Inferior parietal cortex (tissue), 1 donor: ENCODE measurements at regions not wholly inside any gene's neighbourhood (a gene's known extent, or its start where the extent isn't known, plus 50 kb on each side); places are given as distances from the start of the nearest gene placed in this dataset.

Experiments
- DNase-seq: peaks from one replicate; pipeline ENCODE4 v3.0.0-alpha.2; 2016; ENCODE audit errors: extremely low spot score

GRCh38 chr5:133854554-133854953, 113.9 kb downstream of the C5orf15 start:
- DNase-seq, result no peak

- DNase-seq, result no peak
These were observed 114.6 kb downstream of the C5orf15 start for GRCh38 chr5:133853646-133854365.

GRCh38 chr5:133851521-133851920, 116.9 kb downstream of the C5orf15 start:
- DNase-seq, result no peak

GRCh38 chr5:133850811-133851210, 117.6 kb downstream of the C5orf15 start:
- no peak for DNase-seq

- no peak for DNase-seq
These were observed 119.3 kb downstream of the C5orf15 start for GRCh38 chr5:133849116-133849515.

GRCh38 chr5:133848341-133848811, 120.0 kb downstream of the C5orf15 start:
- DNase-seq, result no peak

DNA sequence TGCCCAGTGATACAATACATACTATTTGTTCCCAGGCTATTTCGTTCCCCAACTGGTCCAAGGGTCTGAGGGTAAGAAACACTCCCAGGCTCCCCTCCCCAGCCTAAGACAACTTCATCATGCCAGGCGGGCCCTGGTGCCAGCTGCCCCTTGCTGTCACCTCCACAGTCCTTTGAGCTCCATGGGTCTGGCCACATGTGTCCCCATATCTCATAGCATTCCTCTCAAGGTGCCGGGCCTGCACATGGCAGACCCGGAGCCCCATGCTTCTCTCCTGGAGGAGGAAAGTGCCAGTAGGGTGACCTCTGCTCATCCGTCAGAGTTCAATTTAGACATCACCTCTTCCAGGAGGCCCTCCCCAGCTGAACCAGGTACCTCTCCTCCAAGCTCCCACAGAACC, 120.5 kb downstream of the C5orf15 start:
- no peak for DNase-seq

- DNase-seq, result no peak
These were observed 121.1 kb downstream of the C5orf15 start for GRCh38 chr5:133847301-133847700.

- DNase-seq, result no peak
These were observed 121.8 kb downstream of the C5orf15 start for GRCh38 chr5:133846478-133847226.

DNA sequence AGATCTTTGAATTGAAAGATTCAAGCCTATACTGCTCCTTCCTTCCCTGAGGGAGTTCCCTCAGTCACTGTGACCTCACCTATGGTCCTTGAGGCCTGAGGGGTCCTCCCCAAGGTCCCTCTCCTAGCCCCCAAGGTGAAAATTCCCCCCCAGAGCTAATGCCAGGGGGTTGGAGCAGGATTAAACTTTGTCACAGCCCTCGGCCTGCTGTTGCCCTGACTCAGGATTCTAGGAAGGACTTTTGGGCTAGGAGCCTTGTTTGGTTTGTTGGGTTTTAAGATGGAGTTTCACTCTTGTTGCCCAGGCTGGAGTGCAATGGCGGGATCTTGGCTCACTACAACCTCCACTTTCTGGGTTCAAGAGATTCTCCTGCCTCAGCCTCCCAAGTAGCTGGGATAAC, 123.2 kb downstream of the C5orf15 start:
- DNase-seq, result no peak

GRCh38 chr5:133844836-133845235, 123.6 kb downstream of the C5orf15 start:
- DNase-seq, result no peak

DNA sequence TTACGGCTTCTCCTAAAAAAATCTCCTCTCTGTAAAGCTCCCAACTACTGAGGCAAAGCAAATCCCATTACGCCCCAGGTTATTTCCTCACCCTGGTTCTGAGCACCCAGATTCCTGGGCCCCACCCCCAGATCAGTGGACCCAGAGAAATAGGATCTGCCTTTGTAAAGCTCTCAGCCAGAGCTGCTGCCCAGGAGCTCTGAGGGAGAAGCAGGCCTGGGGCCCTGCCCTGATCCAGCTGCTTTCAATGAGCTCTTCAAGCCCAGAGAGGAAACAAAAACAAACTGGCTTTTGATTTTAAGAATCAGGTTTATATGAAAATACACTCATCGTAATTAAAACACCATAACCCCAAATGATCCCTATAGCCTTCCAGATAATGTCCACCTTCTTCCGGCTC, 124.5 kb downstream of the C5orf15 start:
- DNase-seq, result no peak

DNA sequence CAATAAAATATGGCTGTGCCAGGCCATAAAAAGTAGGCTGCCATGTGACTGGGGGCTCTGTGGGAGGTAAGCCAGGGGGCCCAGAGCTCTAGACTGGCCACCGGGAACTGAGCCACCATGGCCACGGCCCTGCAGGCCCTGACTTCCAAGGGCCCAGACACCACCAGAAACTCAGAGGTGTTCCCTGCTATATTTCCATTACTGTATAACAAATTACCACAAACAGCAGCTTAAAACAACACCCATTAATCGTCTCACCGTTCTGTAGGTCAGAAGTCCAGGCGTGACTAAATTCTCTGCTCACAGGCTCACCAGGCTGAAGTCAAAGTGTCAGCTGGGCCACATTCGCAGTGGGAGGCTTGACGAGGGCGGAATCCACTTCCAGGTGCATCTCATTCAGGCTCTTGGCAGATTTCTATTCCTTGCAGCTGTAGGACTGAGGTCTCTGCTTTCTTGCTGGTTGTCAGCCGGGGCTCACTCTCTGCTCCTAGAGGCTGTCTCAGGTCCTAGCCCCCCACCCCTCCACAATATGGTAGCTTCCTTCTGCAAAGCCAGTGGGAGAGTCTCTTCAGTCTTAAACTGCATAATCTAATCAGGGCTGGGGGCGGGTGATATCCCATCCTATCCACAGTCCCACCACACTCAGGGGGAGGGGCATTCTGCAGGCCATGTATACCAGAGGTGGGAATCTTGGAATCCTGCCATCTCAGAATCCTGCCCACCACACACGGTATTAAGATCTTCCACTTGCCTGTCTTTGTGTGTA, 125.4 kb downstream of the C5orf15 start:
- DNase-seq, result no peak

DNA sequence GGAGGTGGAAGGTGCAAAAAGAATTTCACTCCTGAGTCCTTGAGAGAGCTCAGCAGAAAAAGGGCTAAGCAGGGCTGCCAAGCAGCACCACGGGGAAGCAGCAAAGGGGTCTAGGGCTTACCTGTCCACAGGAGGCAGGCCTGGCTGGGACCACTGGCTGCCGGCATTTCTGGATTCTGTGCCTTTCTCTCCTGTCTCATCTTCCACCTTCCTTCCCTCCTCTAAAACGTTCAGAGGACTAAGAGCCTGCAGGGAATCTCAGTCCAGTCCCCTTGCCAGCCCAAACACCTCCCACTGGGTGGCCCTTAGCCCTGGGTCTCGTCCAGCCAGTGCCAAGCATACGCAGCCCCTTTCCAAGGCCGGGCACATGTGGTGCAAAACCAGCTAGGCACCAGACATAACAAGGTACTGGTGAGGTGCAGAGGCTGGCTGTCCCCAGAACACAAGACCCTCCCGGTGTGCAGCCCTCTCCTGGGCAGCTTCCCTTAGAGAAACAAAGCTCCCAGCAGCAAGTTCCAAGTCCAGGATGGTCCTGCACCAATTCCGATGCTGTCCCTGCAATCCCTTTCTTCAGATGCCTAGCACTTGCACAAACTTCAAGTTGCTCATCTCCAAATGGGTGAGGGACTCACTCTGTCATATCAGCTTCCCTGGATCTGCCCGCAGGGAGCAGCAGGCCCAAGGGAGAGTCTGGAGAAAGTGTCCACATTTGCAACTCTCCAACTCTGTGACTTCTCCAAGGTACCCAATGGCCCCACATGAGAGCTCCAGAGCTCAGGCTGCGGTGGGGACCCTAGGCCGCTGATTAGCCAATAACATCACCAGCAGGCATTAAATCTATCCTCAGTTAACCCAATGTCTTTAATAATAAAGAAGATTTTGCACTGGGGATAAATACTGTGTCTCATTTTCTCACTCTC, 126.3 kb downstream of the C5orf15 start:
- no peak for DNase-seq

GRCh38 chr5:133840168-133840567, 128.3 kb downstream of the C5orf15 start:
- no peak for DNase-seq

DNA sequence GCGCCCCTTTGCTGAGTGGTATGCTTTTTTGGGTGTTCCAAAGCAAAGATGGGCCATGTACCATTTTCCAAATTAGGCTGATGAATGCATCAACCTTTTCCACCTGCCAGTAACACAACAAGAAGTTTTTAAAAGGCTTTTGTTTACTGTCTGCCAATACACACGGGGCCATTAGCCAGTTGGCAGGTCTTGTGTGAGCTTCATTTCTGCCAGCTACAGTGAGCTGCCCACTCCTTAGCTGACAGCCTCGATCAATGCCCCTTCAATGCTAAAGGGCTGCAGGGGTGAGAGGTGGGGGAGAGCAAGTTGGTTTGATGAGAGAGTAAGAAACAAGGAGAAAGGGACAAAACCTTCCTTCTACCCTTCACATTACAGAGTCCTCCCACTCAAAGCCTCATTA, 128.7 kb downstream of the C5orf15 start:
- no peak for DNase-seq

- no peak for DNase-seq
These were observed 129.3 kb downstream of the C5orf15 start for GRCh38 chr5:133839090-133839489.

GRCh38 chr5:133838286-133838685, 130.1 kb downstream of the C5orf15 start:
- no peak for DNase-seq

DNA sequence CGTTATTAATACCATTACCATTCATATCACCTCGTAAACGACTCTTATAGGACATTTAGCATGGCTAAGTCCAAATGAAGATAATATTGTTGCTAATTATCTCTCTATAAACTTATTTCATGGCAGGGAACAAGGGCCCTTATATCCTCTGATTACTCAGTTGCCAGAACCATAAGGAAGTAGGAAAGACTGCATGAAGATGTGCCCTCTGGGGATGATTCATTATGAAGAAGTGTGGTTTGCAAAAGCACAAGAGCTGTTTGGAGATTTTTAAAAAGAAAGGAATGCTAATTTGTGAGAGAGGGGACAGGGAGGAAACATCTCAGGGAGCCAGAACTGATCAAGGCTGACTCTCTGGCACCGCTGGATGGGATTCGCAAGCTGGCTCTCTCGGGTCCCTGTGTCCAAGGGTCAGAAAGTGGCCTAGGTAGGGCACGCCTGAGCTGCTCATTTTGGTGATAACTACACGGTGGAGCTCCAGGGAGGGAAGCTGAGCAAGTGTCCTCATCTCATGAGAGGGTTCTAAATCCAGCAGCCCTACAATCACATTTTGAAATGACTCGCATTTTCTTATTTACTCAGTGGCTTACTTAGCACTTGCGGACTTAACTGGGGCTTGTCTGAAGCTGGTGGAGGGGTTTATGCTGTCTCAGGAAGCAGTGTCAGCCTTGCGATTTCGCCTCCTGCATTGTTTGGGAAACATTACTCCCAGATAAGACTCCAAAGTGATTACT, 136.8 kb downstream of the C5orf15 start:
- no peak for DNase-seq

DNA sequence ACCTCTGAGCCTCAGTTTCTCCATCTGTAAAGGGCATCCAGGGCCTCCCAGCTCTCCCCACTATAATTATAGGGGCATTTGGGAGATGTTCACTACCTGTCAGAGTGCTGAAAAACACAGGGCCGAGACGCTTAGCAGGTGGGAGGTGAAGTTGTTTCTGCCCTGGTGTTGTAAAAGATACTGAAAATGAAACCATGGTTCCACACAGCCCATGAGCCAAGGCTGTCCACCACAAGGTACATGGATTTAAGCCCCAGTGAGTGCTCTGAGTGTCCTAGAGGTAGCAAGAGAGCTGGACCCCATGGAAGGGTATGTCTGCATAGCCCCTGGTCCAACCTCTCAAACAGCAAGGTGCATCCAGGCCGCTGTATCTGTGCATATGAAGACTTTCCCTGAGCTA, 137.5 kb downstream of the C5orf15 start:
- no peak for DNase-seq

DNA sequence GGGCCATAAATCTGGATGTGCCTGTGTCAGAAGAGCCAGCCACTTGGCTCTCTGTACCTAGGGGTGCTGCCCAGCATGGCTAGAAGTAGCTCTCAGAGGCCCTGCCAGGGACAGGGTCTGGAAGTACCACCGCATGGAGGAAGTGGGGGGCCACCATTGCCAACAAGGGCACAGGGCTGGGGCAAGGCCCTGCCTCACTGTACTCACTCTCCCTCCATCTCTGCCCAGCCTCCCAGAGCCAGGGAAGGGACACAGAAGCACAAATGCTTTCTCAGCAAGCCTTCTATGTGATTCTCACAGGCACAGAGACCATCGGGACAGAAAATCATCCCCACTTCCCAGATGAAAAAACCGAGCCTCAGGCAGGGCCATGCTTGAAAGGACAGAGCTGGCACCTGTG, 138.1 kb downstream of the C5orf15 start:
- no peak for DNase-seq
